Esophagus squamous epithelium (tissue), 4 donors: ENCODE measurements at regions not wholly inside any gene's neighbourhood (a gene's known extent, or its start where the extent isn't known, plus 50 kb on each side); places are given as distances from the start of the nearest gene placed in this dataset.

ENCODE experiments used
- POLR2A ChIP-seq, 4 donors: fragments of 450-650 bp; IDR thresholded peaks; one replicate each; pipeline ENCODE4 v1.6.1; 2017; ENCODE audit warnings: antibody characterized with exemption in 4 of 4, mild to moderate bottlenecking in 4 of 4, moderate library complexity in 3 of 4
- TF ChIP-seq, protein P1 (sequence below), 6 experiments: fragments of 450-650 bp in 4 of 6; fragments of 200-600 bp in 2 of 6; sonication (generic) in 2 of 6; IDR thresholded peaks; one replicate each; pipeline ENCODE4 v1.5.1; 2016 to 2019; ENCODE audit warnings: antibody characterized with exemption in 6 of 6, mild to moderate bottlenecking in 4 of 6, moderate library complexity in 4 of 6

GRCh38 chr14:81709681-81710080 is 176.0 kb upstream of the SEL1L start:
- TF ChIP-seq POLR2A (IDR thresholded peaks at IDR 0.05) = no peak
- TF ChIP-seq, protein P1, sequence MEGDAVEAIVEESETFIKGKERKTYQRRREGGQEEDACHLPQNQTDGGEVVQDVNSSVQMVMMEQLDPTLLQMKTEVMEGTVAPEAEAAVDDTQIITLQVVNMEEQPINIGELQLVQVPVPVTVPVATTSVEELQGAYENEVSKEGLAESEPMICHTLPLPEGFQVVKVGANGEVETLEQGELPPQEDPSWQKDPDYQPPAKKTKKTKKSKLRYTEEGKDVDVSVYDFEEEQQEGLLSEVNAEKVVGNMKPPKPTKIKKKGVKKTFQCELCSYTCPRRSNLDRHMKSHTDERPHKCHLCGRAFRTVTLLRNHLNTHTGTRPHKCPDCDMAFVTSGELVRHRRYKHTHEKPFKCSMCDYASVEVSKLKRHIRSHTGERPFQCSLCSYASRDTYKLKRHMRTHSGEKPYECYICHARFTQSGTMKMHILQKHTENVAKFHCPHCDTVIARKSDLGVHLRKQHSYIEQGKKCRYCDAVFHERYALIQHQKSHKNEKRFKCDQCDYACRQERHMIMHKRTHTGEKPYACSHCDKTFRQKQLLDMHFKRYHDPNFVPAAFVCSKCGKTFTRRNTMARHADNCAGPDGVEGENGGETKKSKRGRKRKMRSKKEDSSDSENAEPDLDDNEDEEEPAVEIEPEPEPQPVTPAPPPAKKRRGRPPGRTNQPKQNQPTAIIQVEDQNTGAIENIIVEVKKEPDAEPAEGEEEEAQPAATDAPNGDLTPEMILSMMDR (IDR thresholded peaks at IDR 0.05) = no peak
